ENCODE measurements at regions not wholly inside any gene's neighbourhood (a gene's known extent, or its start where the extent isn't known, plus 50 kb on each side); places are given as distances from the start of the nearest gene placed in this dataset.
"Not testable (repeated sequence)": the region's sequence is repeated elsewhere in the genome, so short reads cannot be mapped to it uniquely, and the experiment has no call there.

DNA sequence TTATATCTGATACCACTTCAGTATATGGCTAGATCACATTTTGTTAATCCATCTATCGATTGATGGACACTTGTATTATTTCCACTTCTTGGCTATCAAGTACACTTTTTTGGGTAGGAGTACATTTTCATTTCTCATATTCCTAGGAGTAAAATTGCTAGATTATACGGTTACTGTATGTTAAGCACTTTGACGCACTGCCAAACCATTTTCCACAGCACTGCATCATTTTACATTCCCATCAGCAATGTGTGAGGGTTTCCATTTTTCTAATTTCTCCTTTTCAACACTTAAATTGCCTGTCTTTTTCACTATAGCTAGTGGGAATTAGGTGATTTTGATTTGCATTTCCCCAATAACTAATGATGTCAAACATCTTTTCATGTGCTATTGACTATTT is 179.3 kb upstream of the B3GAT1 start:
- DNase-seq (ENCODE audit: low spot score): no peak

DNA sequence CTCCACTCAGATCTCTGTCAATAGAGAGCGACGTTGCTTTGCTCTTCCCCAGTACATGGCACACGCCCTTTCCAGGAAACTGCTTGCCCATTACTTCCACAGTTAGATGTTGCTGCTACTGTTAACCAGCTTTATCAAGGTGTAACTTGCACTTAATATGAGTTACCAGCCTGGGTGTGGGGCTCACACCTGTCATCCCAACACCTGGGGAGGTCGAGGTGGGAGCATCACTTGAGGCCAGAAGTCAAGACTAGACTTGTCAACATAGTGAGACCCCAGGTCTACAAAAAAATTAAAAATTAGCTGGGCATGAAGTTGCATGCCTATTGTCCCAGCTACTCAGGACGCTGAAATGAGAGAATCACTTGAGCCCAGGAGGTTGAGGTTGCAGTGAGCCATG is 177.1 kb upstream of the B3GAT1 start:
- no peak for DNase-seq (ENCODE audit: low spot score)

DNA sequence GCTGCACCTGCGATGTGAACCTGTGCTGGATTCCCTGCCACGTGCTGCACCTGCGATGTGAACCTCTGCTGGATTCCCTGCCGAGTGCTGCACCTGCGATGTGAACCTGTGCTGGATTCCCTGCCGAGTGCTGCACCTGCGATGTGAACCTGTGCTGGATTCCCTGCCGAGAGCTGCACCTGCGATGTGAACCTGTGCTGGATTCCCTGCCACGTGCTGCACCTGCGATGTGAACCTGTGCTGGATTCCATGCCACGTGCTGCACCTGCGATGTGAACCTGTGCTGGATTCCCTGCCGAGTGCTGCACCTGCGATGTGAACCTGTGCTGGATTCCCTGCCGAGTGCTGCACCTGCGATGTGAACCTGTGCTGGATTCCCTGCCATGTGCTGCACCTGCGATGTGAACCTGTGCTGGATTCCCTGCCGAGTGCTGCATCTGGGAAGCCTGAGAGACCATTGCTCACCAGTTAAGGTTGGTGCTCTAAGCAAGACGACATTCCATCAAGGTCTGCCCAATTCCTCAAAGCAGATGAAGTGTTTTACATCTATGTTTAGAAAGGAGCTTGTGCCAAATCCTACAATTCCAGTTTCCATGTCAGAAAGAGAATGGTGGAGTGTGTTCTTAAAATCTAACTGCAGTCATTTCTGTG is 176.5 kb upstream of the B3GAT1 start:
- DNase-seq (ENCODE audit: low spot score): not testable (repeated sequence)

- DNase-seq (ENCODE audit: low spot score): no peak
These were observed 175.3 kb upstream of the B3GAT1 start for GRCh38 chr11:134587345-134587744.

DNA sequence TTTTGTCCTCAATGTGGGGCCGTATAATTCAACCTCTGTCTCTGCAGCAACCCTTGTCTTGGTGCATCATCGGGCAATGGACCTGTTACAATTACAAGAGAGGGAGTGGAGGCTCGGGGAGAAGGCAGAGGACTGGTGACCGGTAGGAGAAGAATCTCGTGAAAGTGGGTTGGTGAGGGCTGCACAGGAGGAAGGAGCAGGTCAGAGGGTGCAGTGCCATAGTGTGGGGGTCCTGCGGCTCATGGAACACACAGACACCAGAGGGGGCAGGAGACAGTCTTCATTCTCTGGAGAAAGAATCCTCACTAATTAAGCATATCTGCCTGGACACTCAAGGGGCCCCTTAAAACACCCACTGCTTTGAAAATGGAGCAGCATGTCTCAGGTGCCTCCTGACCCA is 174.7 kb upstream of the B3GAT1 start:
- DNase-seq (ENCODE audit: low spot score): no peak

- no peak for DNase-seq (ENCODE audit: low spot score)
These were observed 173.9 kb upstream of the B3GAT1 start for GRCh38 chr11:134585666-134586610.

DNA sequence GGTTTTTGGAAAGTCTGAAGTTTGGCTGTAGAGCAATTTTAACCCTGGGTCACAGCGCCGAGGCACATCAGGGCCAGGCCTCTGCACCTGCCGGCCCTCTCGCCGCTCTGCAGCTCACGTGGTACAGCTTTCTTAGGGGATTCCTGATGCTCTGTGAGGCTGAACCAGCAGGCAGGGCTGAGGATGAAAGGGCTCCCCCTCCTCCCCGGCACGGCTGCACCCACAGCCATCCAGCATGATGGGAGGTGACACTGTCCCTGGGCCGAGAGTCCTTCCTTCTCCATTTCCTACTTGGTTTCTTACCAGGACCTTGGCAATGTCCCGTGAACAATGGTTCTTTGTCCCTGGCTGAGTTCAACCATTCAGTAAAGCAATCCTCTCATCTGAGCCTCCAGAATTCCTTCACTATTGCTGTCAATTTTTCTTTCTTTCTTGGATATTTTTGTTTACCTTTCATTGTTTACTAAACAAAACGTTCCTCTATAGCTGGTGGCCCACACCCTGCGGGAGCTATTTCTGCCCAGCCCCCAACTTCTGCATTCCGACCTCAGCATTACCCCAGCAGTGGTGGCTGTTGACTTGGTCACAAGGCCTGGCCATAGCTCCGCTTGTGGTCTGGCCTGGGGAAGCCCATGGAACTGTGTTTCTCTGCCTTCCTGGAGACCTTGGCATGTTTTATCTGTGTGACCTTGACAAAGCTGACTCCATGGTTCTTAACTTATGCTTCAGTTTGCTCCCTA is 172.8 kb upstream of the B3GAT1 start:
- DNase-seq (ENCODE audit: low spot score): no peak

DNA sequence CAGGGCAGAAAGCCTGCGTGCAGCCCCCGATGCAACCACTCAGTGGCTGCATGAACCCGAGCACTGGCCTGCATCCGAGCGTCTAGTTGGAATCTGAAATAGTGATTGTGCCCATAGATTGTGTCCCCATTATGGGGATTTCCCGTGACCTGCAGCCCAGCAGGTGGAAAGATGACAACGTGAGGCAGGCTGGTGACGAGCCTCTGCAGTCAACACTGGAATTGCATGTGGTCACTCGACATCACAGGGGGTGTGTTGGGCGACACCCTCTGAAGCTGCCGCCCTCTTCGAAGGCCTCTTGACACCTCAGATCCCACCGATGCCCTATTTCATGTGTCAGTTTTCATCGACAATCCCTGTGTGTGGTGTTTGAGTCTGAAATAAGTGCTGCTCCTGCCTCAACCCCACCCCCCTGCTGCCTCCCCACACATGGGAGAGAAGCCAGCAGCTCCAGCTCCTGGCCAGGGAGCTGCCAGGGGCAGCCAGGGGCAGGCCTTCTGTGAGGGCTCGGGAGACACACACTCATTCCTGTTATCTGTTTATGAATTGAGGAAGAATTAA is 172.0 kb upstream of the B3GAT1 start:
- no peak for DNase-seq (ENCODE audit: low spot score)

GRCh38 chr11:134583397-134583990 is 171.5 kb upstream of the B3GAT1 start:
- no peak for DNase-seq (ENCODE audit: low spot score)

DNA sequence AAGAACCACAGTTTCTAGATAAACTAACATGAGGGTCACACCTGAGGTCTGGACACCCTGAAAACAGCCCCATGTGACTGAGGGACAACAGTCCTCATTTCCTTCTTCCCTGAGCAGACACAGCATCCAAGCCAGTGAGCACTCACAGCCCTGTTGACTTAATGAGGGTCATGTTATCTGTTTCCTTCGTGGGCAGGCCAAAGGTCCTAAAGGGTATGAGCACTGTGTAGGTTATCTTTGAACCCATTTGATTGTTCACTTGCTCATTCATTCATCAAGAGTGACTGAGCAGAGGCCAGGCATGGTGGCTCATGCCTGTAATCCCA is 170.7 kb upstream of the B3GAT1 start:
- DNase-seq (ENCODE audit: low spot score): no peak

GRCh38 chr11:134581966-134582769 is 170.1 kb upstream of the B3GAT1 start:
- DNase-seq (ENCODE audit: low spot score): no peak

- no peak for DNase-seq (ENCODE audit: low spot score)
These were observed 169.1 kb upstream of the B3GAT1 start for GRCh38 chr11:134581121-134581626.

DNA sequence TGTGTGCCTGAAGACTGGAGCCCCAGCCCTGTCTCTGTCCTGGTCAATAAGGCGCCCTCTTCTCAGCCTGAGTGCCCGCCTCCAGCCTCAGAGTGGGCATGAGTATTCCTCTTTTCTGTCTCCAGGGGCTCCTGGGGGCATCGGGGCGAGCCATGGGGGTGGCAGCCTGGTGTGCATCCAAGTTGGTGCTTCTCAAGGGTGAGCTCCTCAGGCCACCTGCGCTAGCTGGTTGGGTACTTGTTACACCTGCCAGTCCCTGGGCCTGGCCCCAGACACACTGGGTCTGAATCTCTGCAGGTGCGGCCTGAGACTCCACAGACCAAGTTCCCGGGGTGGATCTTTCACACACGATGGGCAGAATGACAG is 168.6 kb upstream of the B3GAT1 start:
- no peak for DNase-seq (ENCODE audit: low spot score)

GRCh38 chr11:134579724-134580609 is 167.9 kb upstream of the B3GAT1 start:
- no peak for DNase-seq (ENCODE audit: low spot score)

GRCh38 chr11:134578807-134579723 is 167.0 kb upstream of the B3GAT1 start:
- no peak for DNase-seq (ENCODE audit: low spot score)

DNA sequence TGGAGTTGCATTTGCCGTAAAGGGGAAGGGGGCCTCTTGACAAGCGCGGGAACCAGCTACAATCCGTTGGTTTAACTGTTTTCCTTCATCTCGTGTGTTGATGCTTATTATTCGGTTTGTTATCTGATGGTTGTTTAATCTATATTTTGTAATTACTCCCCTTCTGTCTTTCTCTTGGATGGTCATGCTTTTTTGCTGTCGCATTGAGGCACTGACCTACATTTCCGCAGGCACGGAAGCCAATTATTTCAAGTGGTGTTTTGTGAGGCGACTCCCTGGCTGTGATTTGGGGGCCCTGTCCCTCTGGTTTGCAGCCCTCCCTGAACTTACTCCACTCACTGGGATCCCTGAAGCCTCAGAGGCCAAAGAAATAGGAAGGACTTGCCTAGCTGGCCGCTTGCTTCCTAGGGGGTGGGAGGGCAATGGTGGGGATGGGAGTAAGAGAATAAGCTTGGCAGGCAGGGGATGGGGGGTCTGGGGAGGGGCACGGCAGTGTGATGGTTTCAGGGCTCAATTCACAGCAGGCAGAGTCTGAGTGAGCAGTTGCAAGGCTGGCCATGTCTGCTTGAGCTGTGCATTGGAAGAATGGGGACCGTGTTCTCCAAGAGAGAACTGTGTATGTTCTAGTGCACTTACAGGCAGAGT is 165.8 kb upstream of the B3GAT1 start:
- DNase-seq (ENCODE audit: low spot score): no peak

DNA sequence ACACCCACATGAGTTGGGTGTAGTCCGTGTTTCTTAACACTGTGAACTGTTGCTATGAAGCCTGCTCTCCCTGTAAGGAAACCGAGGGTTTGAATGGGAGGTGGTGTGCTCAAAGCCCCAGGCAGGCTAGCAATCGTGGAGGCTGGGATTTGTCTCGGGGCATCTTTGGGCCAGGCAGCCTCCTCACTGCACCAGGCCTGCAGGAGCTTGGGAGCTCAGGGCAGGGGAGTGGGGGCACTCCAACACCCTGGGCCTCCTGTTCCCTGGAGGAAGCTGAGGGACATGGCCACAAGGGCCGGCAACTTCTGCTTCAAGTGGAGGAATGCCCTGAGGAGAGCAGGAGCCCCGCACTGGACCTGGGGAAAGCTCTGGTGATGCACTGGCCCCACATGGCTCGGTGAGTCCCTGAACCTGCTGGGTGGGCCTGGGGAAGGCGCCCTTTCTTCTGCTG is 164.7 kb upstream of the B3GAT1 start:
- DNase-seq (ENCODE audit: low spot score): no peak

GRCh38 chr11:134576286-134576685 is 164.2 kb upstream of the B3GAT1 start:
- DNase-seq (ENCODE audit: low spot score): no peak

Measured in GM03348 (cell line).